Breast epithelium (tissue), 4 donors: ENCODE measurements at regions not wholly inside any gene's neighbourhood (a gene's known extent, or its start where the extent isn't known, plus 50 kb on each side); places are given as distances from the start of the nearest gene placed in this dataset.

Experiments
- DNase-seq, 2 donors: peaks; one replicate each; pipeline ENCODE4 v3.0.0-alpha.2; 2019; ENCODE audit warnings: low spot score in 2 of 2
- H3K27ac ChIP-seq, 2 donors: fragments of 200-600 bp; sonication (generic) in 1 of 2; one replicate each; pipeline ENCODE4 v1.5.1; 2016 to 2019; ENCODE audit warnings: mild to moderate bottlenecking in 1 of 2
- H3K27me3 ChIP-seq, 2 donors: fragments of 200-600 bp; sonication (generic) in 1 of 2; one replicate each; pipeline versions ENCODE4 v1.5.1 to v1.6.0; 2017 to 2019; ENCODE audit warnings: control low read depth in 1 of 2, mild to moderate bottlenecking in 1 of 2
- H3K36me3 ChIP-seq: fragments of 200-600 bp; one replicate; pipeline ENCODE4 v1.5.1; 2019
- H3K4me1 ChIP-seq, 2 donors: fragments of 200-600 bp; sonication (generic); one replicate each; pipeline ENCODE4 v1.5.1; 2016 to 2019; ENCODE audit warnings: control low read depth in 1 of 2
- H3K4me3 ChIP-seq, 3 donors: fragments of 200-600 bp; sonication (generic); 1 replicate in 2 of 3; 2 replicates in 1 of 3; pipeline ENCODE4 v1.5.1; 2016 to 2019; ENCODE audit warnings: mild to moderate bottlenecking in 3 of 3, moderate library complexity in 2 of 3
- H3K9me3 ChIP-seq, 2 donors: fragments of 200-600 bp; sonication (generic) in 1 of 2; one replicate each; pipeline ENCODE4 v1.5.1; 2016 to 2019; ENCODE audit warnings: control low read depth in 1 of 2
- CTCF ChIP-seq, 3 donors: fragments of 450-650 bp; IDR thresholded peaks; one replicate each; pipeline ENCODE4 v1.5.1; 2016 to 2017; ENCODE audit warnings: antibody characterized with exemption in 3 of 3, mild to moderate bottlenecking in 3 of 3, moderate library complexity in 3 of 3
- POLR2A ChIP-seq: fragments of 450-650 bp; IDR thresholded peaks from one replicate; pipeline ENCODE4 v1.6.1; 2016; ENCODE audit warnings: antibody characterized with exemption, mild to moderate bottlenecking, moderate library complexity
- POLR2AphosphoS5 ChIP-seq, 3 donors: sonication (generic); formaldehyde crosslinking; IDR thresholded peaks; one replicate each; pipeline ENCODE4 v1.6.1; 2017; ENCODE audit warnings: antibody characterized with exemption in 3 of 3
- intact Hi-C: fragments of 100-400 bp; cut with DNase I; formaldehyde crosslinking; loops from one replicate; pipeline ENCODE4 v1.15.1; 2023; ENCODE audit warnings: low total_unique reads

- no peak for DNase-seq
- TF ChIP-seq CTCF (IDR thresholded peaks at IDR 0.05) (no peak), POLR2A (no peak), POLR2AphosphoS5 (IDR thresholded peaks at IDR 0.05) (no peak)
- Histone ChIP-seq H3K27me3 (no peaks in the 10 kb centered on the region), H3K4me3 (no peak overlapping the region), H3K27ac (no peak overlapping the region), H3K4me1 (no peaks in the 10 kb centered on the region), H3K9me3 (no peaks in the 10 kb centered on the region), H3K36me3 (no peaks in the 10 kb centered on the region)
- intact Hi-C loops = no loop called here
Observed at GRCh38 chr12:91672130-91672529, 473.5 kb downstream of the BTG1 start.

- TF ChIP-seq CTCF (IDR thresholded peaks at IDR 0.05) (no peak), POLR2AphosphoS5 (IDR thresholded peaks at IDR 0.05) (no peak), POLR2A (no peak)
- Histone ChIP-seq H3K36me3 (no peaks in the 10 kb centered on the region), H3K4me1 (no peaks in the 10 kb centered on the region), H3K9me3 (no peaks in the 10 kb centered on the region), H3K4me3 (no peak overlapping the region), H3K27ac (no peak overlapping the region), H3K27me3 (no peaks in the 10 kb centered on the region)
- intact Hi-C loops = no loop called here
- DNase-seq = no peak
Observed at GRCh38 chr12:91667694-91668093, 478.0 kb downstream of the BTG1 start.

DNA sequence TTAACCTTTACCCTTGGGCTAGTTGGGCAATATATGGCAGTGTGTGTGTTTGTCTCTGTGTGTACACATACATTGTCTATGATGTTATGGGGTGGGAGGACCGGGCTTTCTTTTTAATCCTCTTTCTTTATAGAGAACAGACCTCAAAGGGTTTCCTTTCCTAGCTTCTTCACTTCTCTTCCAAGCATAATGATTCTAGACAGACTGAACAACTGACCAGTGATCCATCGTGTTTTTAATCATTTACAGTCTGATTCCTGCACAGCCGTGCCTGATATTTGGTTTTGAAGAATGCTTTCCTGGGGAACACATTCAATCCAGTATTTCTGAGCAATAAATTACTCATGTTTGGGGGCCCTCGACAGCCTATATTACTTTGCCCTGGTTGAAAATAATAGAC, 481.1 kb upstream of the DCN start:
- no peaks in the 10 kb centered on the region for H3K9me3 ChIP-seq
- H3K4me1 ChIP-seq = no peaks in the 10 kb centered on the region
- no peaks in the 10 kb centered on the region for H3K27me3 ChIP-seq
- TF ChIP-seq POLR2A = no peak
- no peak for DNase-seq
- no peak overlapping the region for H3K4me3 ChIP-seq
- H3K27ac ChIP-seq = no peak overlapping the region
- no peaks in the 10 kb centered on the region for H3K36me3 ChIP-seq
- intact Hi-C loops = no loop called here

- Histone ChIP-seq H3K36me3 (no peaks in the 10 kb centered on the region), H3K4me1 (no peaks in the 10 kb centered on the region), H3K27me3 (no peaks in the 10 kb centered on the region), H3K27ac (no peak overlapping the region), H3K9me3 (no peaks in the 10 kb centered on the region), H3K4me3 (no peak overlapping the region)
- TF ChIP-seq POLR2AphosphoS5 (IDR thresholded peaks at IDR 0.05) (no peak), POLR2A (no peak), CTCF (IDR thresholded peaks at IDR 0.05) (no peak)
- DNase-seq = no peak
- intact Hi-C loops = no loop called here
Observed at GRCh38 chr12:91663310-91663709, 480.7 kb upstream of the DCN start.

GRCh38 chr12:91662021-91662420, 479.4 kb upstream of the DCN start:
- Histone ChIP-seq H3K4me1 (no peaks in the 10 kb centered on the region), H3K9me3 (no peaks in the 10 kb centered on the region), H3K4me3 (no peak overlapping the region), H3K27ac (no peak overlapping the region), H3K36me3 (no peaks in the 10 kb centered on the region), H3K27me3 (no peaks in the 10 kb centered on the region)
- DNase-seq = no peak
- no peak for TF ChIP-seq POLR2AphosphoS5 (IDR thresholded peaks at IDR 0.05)
- TF ChIP-seq POLR2A = no peak
- no peak for TF ChIP-seq CTCF (IDR thresholded peaks at IDR 0.05)
- intact Hi-C loops = no loop called here

- TF ChIP-seq POLR2A (no peak), POLR2AphosphoS5 (IDR thresholded peaks at IDR 0.05) (no peak), CTCF (IDR thresholded peaks at IDR 0.05) (no peak)
- intact Hi-C loops = no loop called here
- Histone ChIP-seq H3K27ac (no peak overlapping the region), H3K36me3 (no peaks in the 10 kb centered on the region), H3K9me3 (no peaks in the 10 kb centered on the region), H3K4me1 (no peaks in the 10 kb centered on the region), H3K4me3 (no peak overlapping the region), H3K27me3 (no peaks in the 10 kb centered on the region)
- no peak for DNase-seq
Observed at GRCh38 chr12:91657032-91657431, 474.4 kb upstream of the DCN start.
